Brain microvascular endothelial cell (primary cell): ENCODE measurements at regions not wholly inside any gene's neighbourhood (a gene's known extent, or its start where the extent isn't known, plus 50 kb on each side); places are given as distances from the start of the nearest gene placed in this dataset.

Experiments
- DNase-seq: peaks from one replicate; pipeline ENCODE4 v3.0.0-alpha.2; 2020
- H3K27ac ChIP-seq: fragments of 250-450 bp; sonication (Bioruptor Pico); 2 replicates; pipeline ENCODE4 v1.5.1; 2020; ENCODE audit warnings: mild to moderate bottlenecking, moderate library complexity
- H3K27me3 ChIP-seq: fragments of 250-450 bp; sonication (Bioruptor Pico); replicated peaks from 2 replicates; pipeline ENCODE4 v1.5.1; 2020; ENCODE audit warnings: mild to moderate bottlenecking
- H3K36me3 ChIP-seq: fragments of 250-450 bp; sonication (Bioruptor Pico); replicated peaks from 2 replicates; pipeline ENCODE4 v1.5.1; 2020; ENCODE audit warnings: mild to moderate bottlenecking
- H3K4me3 ChIP-seq: 2 replicates; pipeline ENCODE4 v1.5.1; 2011; ENCODE audit warnings: low read depth, mild to moderate bottlenecking, control low read depth, low read length, moderate library complexity
- CTCF ChIP-seq: IDR thresholded peaks from 2 replicates; pipeline ENCODE4 v1.5.1; 2011; ENCODE audit warnings: low read depth, mild to moderate bottlenecking, moderate library complexity, low read length, control low read depth, inconsistent platforms; ENCODE audit errors: missing control alignments
- in situ Hi-C: cut with HindIII; loops from 2 replicates; pipeline ENCODE4 v1.10.0; 2017; ENCODE audit warnings: low sequenced_read_pairs, low pct_ligation_motif_present

GRCh38 chr13:84352946-84353345 lies 470.7 kb upstream of the SLITRK1 start:
- no peak for TF ChIP-seq CTCF
- Histone ChIP-seq H3K4me3 (no peak overlapping the region), H3K27me3 (no peaks in the 10 kb centered on the region), H3K27ac (no peak overlapping the region), H3K36me3 (no peaks in the 10 kb centered on the region)
- no peak for DNase-seq
- in situ Hi-C loops = no loop called here

- H3K27ac ChIP-seq = no peak overlapping the region
- TF ChIP-seq CTCF = no peak
- in situ Hi-C loops = no loop called here
- DNase-seq = no peak
- no peak overlapping the region for H3K4me3 ChIP-seq
- no peaks in the 10 kb centered on the region for H3K27me3 ChIP-seq
- H3K36me3 ChIP-seq = no peaks in the 10 kb centered on the region
Measured at GRCh38 chr13:84339456-84339855, 457.2 kb upstream of the SLITRK1 start.

GRCh38 chr13:84332346-84332745 lies 450.1 kb upstream of the SLITRK1 start:
- Histone ChIP-seq H3K36me3 (no peaks in the 10 kb centered on the region), H3K4me3 (no peak overlapping the region), H3K27me3 (no peaks in the 10 kb centered on the region), H3K27ac (no peak overlapping the region)
- no peak for DNase-seq
- no peak for TF ChIP-seq CTCF
- in situ Hi-C loops = no loop called here

GRCh38 chr13:84315527-84315926 lies 433.3 kb upstream of the SLITRK1 start:
- no peaks in the 10 kb centered on the region for H3K36me3 ChIP-seq
- TF ChIP-seq CTCF = no peak
- in situ Hi-C loops = no loop called here
- no peak overlapping the region for H3K27ac ChIP-seq
- H3K4me3 ChIP-seq = no peak overlapping the region
- H3K27me3 ChIP-seq = no peaks in the 10 kb centered on the region
- DNase-seq = no peak

- DNase-seq = no peak
- no peaks in the 10 kb centered on the region for H3K27me3 ChIP-seq
- H3K36me3 ChIP-seq = no peaks in the 10 kb centered on the region
- in situ Hi-C loops = no loop called here
- no peak overlapping the region for H3K4me3 ChIP-seq
- no peak for TF ChIP-seq CTCF
- no peak overlapping the region for H3K27ac ChIP-seq
Measured at GRCh38 chr13:84303035-84303434, 420.8 kb upstream of the SLITRK1 start.

GRCh38 chr13:84297251-84297650 lies 415.0 kb upstream of the SLITRK1 start:
- H3K4me3 ChIP-seq = no peak overlapping the region
- no peak for DNase-seq
- in situ Hi-C loops = no loop called here
- H3K27me3 ChIP-seq = no peaks in the 10 kb centered on the region
- no peaks in the 10 kb centered on the region for H3K36me3 ChIP-seq
- no peak for TF ChIP-seq CTCF
- H3K27ac ChIP-seq = no peak overlapping the region
